Calu3 (cell line): ENCODE measurements at regions not wholly inside any gene's neighbourhood (a gene's known extent, or its start where the extent isn't known, plus 50 kb on each side); places are given as distances from the start of the nearest gene placed in this dataset.

Experiments
- BruUV-seq: library from RNA; stranded (reverse); fragments of 400-500 nt; replicated peaks from 2 replicates; lab custom pipeline; 2021; lab: Mats Ljungman, UMichigan
- CTCF ChIA-PET: fragments of 300-600 bp; sonication (Branson Sonifier 250); formaldehyde crosslinking; loops from one replicate; lab custom pipeline; 2022; ENCODE audit warnings: antibody characterized with exemption; lab: Charles Lee
- DNase-seq: peaks from one replicate; pipeline ENCODE4 v3.0.0; 2022
- H3K27ac Mint-ChIP-seq: one replicate; pipeline ENCODE4 v1.8.0; 2022; ENCODE audit warnings: mixed read lengths; ENCODE audit not compliant: unreplicated experiment
- H3K27me3 Mint-ChIP-seq: one replicate; pipeline ENCODE4 v1.8.0; 2022; ENCODE audit warnings: mixed read lengths; ENCODE audit not compliant: unreplicated experiment
- H3K36me3 Mint-ChIP-seq: one replicate; pipeline ENCODE4 v1.8.0; 2022; ENCODE audit warnings: mild to moderate bottlenecking, moderate library complexity, mixed read lengths; ENCODE audit not compliant: insufficient read depth, unreplicated experiment
- H3K4me1 Mint-ChIP-seq: one replicate; pipeline ENCODE4 v1.8.0; 2022; ENCODE audit warnings: mild to moderate bottlenecking, low read depth, mixed read lengths; ENCODE audit not compliant: unreplicated experiment
- H3K4me3 Mint-ChIP-seq: one replicate; pipeline ENCODE4 v1.8.0; 2022; ENCODE audit warnings: mild to moderate bottlenecking, low read depth, moderate library complexity, mixed read lengths; ENCODE audit not compliant: unreplicated experiment
- H3K9me3 Mint-ChIP-seq: one replicate; pipeline ENCODE4 v1.8.0; 2022; ENCODE audit warnings: low read depth, mixed read lengths; ENCODE audit not compliant: unreplicated experiment
- CTCF ChIP-seq: fragments of 200-600 bp; IDR thresholded peaks from one replicate; pipeline ENCODE4 v1.8.0; 2022; ENCODE audit warnings: antibody characterized with exemption; ENCODE audit not compliant: unreplicated experiment
- intact Hi-C: fragments of 100-400 bp; cut with micrococcal nuclease; formaldehyde crosslinking; loops from one replicate; pipeline ENCODE4 v1.10.0; 2022; ENCODE audit not compliant: unreplicated experiment

- CTCF ChIA-PET, result no interaction called here
- H3K36me3 Mint-ChIP-seq, result no peaks in the 10 kb centered on the region
- no peaks in the 10 kb centered on the region for H3K27me3 Mint-ChIP-seq
These were observed 714.4 kb downstream of the DCDC2C start for GRCh38 chr2:4417771-4418170.

GRCh38 chr2:4420032-4420431 is 716.7 kb downstream of the DCDC2C start:
- BruUV-seq, result no TSS peak
- Mint-ChIP-seq H3K4me1 (no peaks in the 10 kb centered on the region), H3K36me3 (no peaks in the 10 kb centered on the region), H3K27me3 (no peaks in the 10 kb centered on the region), H3K4me3 (no peak overlapping the region), H3K27ac (no peak overlapping the region), H3K9me3 (peaks cover 34% of the 10 kb centered on the region)
- CTCF ChIA-PET, result no interaction called here
- TF ChIP-seq CTCF, result no peak
- intact Hi-C loops, result no loop called here
- no peak for DNase-seq

More at GRCh38 chr2:4417771-4418170, 714.4 kb downstream of the DCDC2C start:
- no peaks in the 10 kb centered on the region for H3K4me1 Mint-ChIP-seq
- no TSS peak for BruUV-seq
- H3K9me3 Mint-ChIP-seq, result peaks cover 31% of the 10 kb centered on the region
- no peak overlapping the region for H3K27ac Mint-ChIP-seq
- no peak for DNase-seq
- intact Hi-C loops, result no loop called here
- no peak overlapping the region for H3K4me3 Mint-ChIP-seq
- TF ChIP-seq CTCF, result no peak

GRCh38 chr2:4424153-4424552 is 720.8 kb downstream of the DCDC2C start:
- intact Hi-C loops, result no loop called here
- no TSS peak for BruUV-seq
- DNase-seq, result no peak
- Mint-ChIP-seq H3K4me1 (no peaks in the 10 kb centered on the region), H3K27ac (no peak overlapping the region), H3K27me3 (no peaks in the 10 kb centered on the region), H3K9me3 (peaks cover 25% of the 10 kb centered on the region), H3K36me3 (no peaks in the 10 kb centered on the region), H3K4me3 (no peak overlapping the region)
- no peak for TF ChIP-seq CTCF
- CTCF ChIA-PET, result no interaction called here

GRCh38 chr2:4427083-4427482 is 723.7 kb downstream of the DCDC2C start:
- no TSS peak for BruUV-seq
- no peak overlapping the region for H3K27ac Mint-ChIP-seq
- CTCF ChIA-PET, result no interaction called here
- no peak for TF ChIP-seq CTCF
- H3K27me3 Mint-ChIP-seq, result no peaks in the 10 kb centered on the region
- intact Hi-C loops, result no loop called here
- H3K4me1 Mint-ChIP-seq, result no peaks in the 10 kb centered on the region
- peaks cover 19% of the 10 kb centered on the region for H3K9me3 Mint-ChIP-seq
- H3K4me3 Mint-ChIP-seq, result no peak overlapping the region
- no peaks in the 10 kb centered on the region for H3K36me3 Mint-ChIP-seq
- DNase-seq, result no peak
